Lung microvascular endothelial cell (primary cell): ENCODE measurements at regions not wholly inside any gene's neighbourhood (a gene's known extent, or its start where the extent isn't known, plus 50 kb on each side); places are given as distances from the start of the nearest gene placed in this dataset.
"Not testable (repeated sequence)": the region's sequence is repeated elsewhere in the genome, so short reads cannot be mapped to it uniquely, and the experiment has no call there.

Source experiments
- DNase-seq, 2 donors: peaks; one replicate each; pipeline versions ENCODE4 v3.0.0 to v3.0.0-alpha.2; 2010; ENCODE audit warnings: low read depth in 2 of 2

DNA sequence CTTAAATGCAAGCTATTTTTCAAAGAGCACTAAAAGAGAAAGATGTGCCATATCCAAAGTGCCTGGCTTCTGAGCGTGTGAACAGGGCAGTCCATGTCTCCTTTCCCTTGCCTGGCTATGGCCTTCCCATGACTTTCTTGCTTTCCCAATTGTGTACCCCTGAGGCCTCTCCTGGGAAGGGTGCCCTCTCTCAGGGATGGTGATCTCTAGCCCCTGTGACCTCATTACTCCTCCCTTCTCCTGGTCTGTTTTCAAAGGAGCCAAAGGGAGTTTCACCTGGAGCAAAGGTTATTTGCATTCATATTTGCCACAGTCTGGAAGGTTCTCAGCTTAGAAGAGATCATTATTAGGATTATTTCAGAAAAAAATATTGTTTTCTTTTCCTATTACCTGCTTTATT, 429.4 kb upstream of the TMTC1 start:
- DNase-seq, result no peak

DNA sequence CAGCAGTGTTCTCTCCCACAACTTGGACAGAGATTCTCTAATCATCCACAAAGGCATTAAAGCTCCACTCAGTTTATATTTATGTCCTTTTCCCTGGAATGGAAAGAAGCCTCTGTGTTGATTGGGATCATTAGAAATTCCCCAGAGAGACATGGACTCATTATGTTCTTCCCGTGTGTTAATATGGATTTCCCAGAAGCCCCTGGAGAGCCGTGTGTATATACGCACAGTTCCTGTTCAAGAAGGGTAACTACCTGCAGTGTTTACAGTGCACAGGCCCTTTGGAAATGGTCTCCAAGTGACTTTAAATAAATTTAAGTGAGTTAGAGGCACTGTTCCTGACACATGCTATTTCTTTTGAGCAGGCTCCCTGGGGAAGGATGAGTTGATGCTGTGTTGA, 428.0 kb upstream of the TMTC1 start:
- DNase-seq, result no peak

GRCh38 chr12:30203981-30204380, 420.2 kb upstream of the TMTC1 start:
- no peak for DNase-seq

- DNase-seq, result no peak
Measured at GRCh38 chr12:30202521-30203254, 418.9 kb upstream of the TMTC1 start.

DNA sequence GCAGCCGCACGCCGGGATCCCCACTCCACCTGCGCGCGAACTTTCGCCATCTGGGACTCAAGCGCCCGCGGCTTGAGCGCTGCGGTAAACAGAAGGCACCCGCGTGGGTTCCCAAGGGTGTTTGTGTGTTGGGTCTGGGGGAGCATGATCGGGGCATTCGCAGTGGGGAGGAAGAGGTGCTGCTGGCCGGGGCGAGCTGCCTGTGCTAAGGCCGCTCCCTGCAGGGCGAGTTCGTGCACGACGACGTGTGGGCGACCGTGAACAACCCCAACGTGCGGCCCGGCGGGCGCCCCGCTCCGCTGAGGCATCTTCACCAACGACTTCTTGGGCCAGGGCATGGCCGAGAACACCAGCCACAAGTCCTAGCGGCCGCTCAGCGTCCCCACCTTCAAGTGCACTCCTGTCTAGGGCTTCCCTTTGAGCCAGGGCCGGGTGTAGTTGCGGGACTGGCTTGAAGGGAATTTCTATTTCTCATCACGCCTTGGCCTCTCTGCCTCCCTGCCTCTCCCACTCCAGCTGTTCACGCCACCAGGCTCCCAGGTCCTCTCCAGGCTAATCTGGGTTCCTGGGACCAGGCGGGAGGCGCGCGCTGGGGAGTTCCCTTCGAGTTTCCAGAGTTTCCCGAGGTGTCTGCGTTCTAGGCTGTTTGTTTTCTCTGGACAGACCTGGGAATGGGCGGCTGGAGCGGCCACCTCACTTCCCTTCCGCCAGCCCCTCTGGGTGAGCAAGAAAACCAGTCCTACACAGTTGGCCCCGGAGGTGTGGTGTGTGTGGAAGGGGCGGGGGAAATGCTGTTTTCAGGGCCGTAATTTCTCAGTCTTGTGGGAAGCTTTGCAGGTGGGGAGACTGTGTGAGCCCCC, 417.8 kb upstream of the TMTC1 start:
- peak in 1 of 2 donors; percentile 9 for DNase-seq

DNA sequence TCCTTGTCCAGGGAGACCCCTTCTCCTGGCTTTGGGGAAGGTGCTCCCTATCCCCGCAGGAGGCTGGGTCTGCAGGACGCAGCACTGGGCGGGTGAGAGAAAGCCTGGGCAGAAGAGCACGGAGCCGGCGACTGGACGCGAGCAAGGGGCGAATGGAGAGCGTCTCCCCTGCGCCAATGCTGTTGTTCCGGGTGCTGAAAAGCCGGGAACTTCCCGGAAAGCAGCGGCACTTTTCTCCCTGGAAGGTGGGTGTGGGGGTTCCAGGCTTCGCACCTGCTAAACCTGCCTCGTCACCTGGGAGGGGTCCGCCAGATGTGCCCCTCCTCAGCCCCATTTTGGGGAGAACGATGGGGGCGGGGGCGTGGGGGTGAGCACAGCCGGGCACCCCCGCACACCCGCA, 417.1 kb upstream of the TMTC1 start:
- DNase-seq, result no peak

DNA sequence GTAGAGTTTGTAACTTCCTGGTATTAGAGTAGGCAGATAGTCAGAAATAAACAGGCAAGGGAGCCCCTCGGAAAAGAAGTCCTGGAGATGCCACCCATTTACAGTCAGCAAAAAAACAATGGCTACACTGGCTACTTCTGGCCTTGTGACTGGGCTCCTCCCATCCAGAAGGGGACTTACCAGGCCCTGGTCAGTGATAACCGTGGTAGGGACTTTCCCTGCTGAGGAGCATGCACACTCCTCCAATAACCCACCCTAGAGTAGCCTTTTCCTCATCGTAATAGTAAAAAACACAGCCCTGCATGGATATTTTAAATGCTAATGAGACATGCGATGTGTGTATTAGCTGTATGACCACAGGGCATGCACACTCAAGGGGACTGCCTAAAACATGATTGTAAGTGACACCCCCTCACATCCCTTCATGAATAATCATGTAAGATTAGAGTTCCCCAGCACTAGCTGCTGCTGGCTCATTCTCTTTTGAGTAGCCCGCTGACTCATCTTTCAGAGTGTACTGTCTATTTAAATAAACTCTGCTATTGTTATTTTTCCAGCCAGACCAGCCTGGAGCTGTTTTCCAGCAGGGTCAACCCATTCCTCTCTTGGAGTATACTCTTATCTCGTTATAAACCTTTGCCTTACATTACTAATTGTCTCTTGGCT, 413.8 kb upstream of the TMTC1 start:
- DNase-seq, result peak in 1 of 2 donors; percentile 4

DNA sequence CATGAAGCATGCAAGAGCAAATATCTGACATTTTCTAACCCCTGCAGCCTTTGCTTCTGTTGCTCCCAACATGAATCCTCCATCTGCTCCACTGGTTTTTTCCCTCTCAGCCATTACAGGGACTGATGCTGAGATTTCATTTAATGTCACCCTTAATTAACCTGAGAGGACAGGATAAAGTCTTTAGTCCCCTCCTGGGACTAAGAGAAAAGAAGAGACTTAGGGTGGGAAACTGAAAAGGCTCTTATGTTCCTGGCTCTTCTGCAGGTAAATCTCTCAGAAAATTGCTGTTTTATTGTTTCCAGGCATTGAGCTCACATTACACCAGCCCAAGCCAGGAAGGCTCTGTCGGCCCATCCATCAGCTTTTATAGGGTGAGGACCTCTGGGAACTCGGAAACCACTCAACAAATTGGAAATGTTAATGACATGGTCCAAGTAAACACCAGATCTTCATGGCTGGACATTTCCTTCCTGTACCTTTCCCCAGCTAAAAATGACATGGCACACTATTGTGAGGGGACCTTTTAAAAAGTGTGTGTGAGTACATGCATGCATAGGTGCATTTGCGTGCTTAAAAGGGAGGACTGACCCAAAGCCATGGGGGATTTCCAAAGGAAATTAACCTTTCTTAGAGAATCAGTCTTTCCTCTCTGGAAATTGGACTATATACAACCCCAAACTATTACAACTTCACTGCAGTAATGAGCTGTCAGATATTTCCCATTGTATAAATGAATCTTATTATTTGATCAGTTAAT, 408.1 kb upstream of the TMTC1 start:
- DNase-seq, result peak in 1 of 2 donors; percentile 8

GRCh38 chr12:30188602-30189326, 405.0 kb upstream of the TMTC1 start:
- no peak for DNase-seq

- DNase-seq, result no peak
Measured at GRCh38 chr12:30187426-30187825, 403.7 kb upstream of the TMTC1 start.

GRCh38 chr12:30181334-30181733, 397.6 kb upstream of the TMTC1 start:
- no peak for DNase-seq

DNA sequence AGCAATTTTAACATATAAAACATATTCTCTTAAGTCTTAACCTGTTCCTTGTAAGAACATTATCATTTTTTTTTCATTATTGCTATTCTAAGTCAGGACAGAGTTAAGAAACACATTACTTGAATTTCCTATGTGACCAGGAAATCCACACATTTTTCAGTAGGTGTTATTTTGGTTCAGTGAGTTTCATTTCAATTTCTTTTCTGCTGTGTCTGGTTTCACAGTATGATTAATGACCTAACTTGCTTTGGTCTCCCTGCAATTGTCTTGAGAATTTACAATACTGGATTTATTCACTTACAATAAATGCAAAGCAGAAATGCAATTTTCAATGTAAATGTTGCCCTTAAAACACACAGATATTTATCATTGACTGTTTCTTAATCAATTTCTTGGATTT, 396.9 kb upstream of the TMTC1 start:
- no peak for DNase-seq

DNA sequence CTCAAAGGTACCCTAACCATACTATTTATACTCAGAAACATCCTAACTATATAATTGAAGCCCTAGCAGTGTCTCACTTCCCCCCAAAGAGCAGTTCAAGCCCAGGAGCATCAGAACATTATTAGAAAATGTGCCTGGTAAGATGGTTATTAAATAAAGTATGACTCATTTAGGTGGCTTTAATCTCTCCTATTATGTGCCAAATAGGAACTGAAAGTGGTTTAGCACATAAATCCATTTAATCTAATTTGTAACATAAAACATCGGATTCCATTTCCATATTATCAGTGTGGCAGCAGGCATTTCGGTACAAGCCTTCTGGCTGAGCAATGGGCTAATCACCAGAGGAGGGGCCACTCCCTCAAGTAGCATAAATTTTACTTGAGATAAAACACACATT, 395.2 kb upstream of the TMTC1 start:
- no peak for DNase-seq

- DNase-seq, result no peak
Measured at GRCh38 chr12:30169839-30170591, 386.3 kb upstream of the TMTC1 start.

DNA sequence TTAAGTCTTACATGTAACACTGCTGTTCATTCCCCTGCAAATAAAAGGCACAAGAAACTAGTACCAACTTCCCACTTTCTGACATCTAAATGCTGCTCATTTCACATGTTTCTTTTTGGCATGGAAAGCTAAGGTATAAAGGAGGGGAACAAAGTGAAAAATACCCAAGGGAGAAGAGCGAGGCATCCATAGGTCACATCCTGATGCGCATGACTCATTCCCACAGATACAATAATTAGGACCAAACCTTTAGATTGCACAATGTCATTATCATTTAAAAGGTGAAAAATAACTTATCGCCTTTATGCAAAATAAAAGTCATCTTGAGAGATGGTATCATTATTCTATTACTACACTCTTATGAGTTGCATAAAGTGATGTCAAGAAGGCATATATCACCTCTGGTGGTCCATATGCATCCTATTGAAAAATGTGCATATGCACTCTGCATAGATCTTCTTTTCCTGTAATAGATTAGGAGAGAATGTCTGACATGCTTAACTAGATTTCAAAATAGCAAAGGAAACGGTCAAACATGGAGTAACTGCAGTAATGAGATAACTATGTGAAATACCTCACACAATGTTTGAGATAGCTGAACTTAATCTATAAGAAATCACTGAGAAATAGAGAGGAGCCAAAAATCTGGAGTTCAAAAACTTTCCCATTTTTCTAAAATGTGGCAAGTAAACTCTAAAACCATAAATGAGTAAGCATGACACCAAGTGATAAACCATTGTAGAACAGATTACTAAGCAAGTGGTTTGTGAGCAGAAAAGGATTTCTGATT, 382.5 kb upstream of the TMTC1 start:
- no peak for DNase-seq

GRCh38 chr12:30164382-30165318, 380.9 kb upstream of the TMTC1 start:
- no peak for DNase-seq

GRCh38 chr12:30156833-30157232, 373.1 kb upstream of the TMTC1 start:
- not testable (repeated sequence) for DNase-seq

- no peak for DNase-seq
Measured at GRCh38 chr12:30155001-30155730, 371.4 kb upstream of the TMTC1 start.
